Natural killer cell treated with Interleukin-12 subunit alpha and Interleukin-12 subunit beta and Interleukin-15 and Interleukin-18, amount 100 ng/mL, for 72 hours (primary cell): ENCODE measurements at regions not wholly inside any gene's neighbourhood (a gene's known extent, or its start where the extent isn't known, plus 50 kb on each side); places are given as distances from the start of the nearest gene placed in this dataset.

Experiments
- ATAC-seq, 2 donors: fragments of 150-1000 bp; cut with Tn5 transposase in 1 of 2; sonication (Bioruptor Pico), chemical (Tn5 transposase) in 1 of 2; 2 replicates each; pipeline ENCODE4 v1.10.0; 2021
- DNase-seq: peaks from one replicate; pipeline ENCODE4 v3.0.0; 2022; ENCODE audit warnings: low spot score
- H3K27ac Mint-ChIP-seq, 2 donors: 1 replicate in 1 of 2; 2 replicates in 1 of 2; pipeline ENCODE4 v1.8.0; 2022; ENCODE audit warnings: mixed read lengths in 2 of 2, mild to moderate bottlenecking in 1 of 2, moderate library complexity in 1 of 2
- H3K27me3 Mint-ChIP-seq, 2 donors: 1 replicate in 1 of 2; 2 replicates in 1 of 2; pipeline ENCODE4 v1.8.0; 2022; ENCODE audit warnings: mixed read lengths in 2 of 2
- H3K36me3 Mint-ChIP-seq: one replicate; pipeline ENCODE4 v1.8.0; 2022; ENCODE audit warnings: mixed read lengths
- H3K4me1 Mint-ChIP-seq, 2 donors: 1 replicate in 1 of 2; 2 replicates in 1 of 2; pipeline ENCODE4 v1.8.0; 2022; ENCODE audit warnings: low read depth in 2 of 2, mixed read lengths in 2 of 2, mild to moderate bottlenecking in 1 of 2
- H3K4me3 Mint-ChIP-seq: one replicate; pipeline ENCODE4 v1.8.0; 2022; ENCODE audit warnings: mixed read lengths
- H3K9me3 Mint-ChIP-seq: 2 replicates; pipeline ENCODE4 v1.8.0; 2022; ENCODE audit warnings: mixed read lengths

DNA sequence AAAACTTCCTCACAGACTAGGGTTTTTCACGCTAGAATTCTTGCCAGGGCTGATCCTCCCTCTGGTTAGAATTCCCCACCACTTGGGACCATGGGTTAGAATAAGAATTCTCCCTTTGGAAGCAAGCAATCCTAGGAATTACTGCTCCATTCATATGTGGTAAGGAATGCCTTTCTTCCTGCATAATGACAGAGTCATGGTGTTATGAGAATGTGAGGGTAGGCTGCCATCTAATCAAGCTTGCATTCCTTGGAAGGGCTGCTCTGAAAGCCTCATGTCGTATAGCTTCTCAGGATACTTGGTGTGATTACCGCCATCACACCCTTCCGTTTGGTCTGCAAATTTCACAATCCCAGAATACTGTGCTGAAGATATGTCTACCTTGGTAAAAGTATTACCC lies 1282.4 kb upstream of the PIK3C3 start:
- ATAC-seq (no peak), DNase-seq (no peak)
- Mint-ChIP-seq H3K4me3 (no peak overlapping the region), H3K36me3 (no peaks in the 10 kb centered on the region), H3K27ac (no peak overlapping the region), H3K27me3 (no peaks in the 10 kb centered on the region), H3K4me1 (no peaks in the 10 kb centered on the region), H3K9me3 (peaks cover 13% of the 10 kb centered on the region)

DNA sequence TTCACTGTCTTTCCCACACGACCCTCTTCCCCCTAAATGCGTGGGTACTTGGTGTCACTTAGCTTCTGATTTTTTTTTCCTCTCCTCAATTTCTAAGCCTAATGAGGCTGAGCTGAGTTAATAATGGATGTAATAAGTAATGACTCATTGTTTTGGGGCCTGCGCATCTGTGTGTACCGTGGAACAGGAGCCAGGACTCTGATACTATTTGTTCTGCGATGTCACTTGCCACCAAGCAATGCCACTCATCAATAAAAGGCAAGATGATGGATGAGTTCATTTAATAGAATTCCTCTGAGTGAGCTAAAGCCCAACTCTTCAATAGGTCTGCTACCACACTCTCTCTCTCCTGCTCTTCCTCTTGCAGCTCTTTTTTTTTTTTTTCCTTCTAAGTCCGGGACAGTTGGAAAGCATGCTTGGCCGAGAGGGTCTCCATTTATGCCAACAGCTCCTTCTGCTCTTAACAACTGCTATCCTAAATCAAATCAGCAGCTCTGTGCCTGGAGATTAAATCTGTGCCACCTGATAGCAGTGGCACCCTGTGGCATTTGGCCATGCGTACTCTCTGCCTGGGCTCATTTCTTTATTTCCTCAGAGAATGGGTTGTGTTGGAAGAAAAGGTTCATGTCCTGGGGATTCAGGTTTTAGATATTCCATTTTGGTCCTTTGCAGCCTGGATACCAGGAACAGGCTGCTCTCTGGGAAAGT lies 1284.2 kb upstream of the PIK3C3 start:
- Mint-ChIP-seq H3K4me1 (no peaks in the 10 kb centered on the region), H3K9me3 (peaks cover 19% of the 10 kb centered on the region), H3K27ac (no peak overlapping the region), H3K27me3 (no peaks in the 10 kb centered on the region), H3K4me3 (no peak overlapping the region), H3K36me3 (peaks cover 3% of the 10 kb centered on the region)
- DNase-seq = no peak
- no peak for ATAC-seq

DNA sequence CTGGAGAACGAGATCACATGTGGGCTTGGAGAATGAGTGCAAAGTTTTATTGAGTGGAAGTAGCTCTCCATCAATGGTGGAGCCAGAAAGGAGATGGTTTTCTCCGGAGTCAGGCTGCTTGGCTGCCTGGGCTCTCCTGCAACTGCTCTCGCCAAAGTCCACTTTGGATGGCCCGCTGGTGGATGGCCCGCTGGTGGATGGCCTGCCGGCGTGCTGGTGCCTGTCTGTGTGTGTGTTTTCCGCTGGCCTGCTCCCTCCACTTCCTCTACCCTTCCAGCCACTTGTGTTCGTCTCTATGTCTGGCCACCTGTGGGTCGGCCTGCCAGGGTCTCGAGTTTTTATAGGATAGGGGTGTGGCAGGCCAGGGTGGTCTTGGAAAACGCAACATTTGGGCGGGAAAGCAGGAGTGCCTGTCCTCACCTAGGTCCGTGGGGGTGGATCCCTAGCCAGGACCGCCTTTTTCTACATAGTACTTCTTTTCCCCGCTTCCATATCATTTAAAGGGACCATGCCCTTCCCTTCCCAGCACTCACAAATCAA lies 1292.1 kb upstream of the PIK3C3 start:
- peaks cover 16% of the 10 kb centered on the region for H3K9me3 Mint-ChIP-seq
- H3K36me3 Mint-ChIP-seq = peaks cover 4% of the 10 kb centered on the region
- H3K27ac Mint-ChIP-seq = no peak overlapping the region
- ATAC-seq = no peak
- no peaks in the 10 kb centered on the region for H3K27me3 Mint-ChIP-seq
- DNase-seq = no peak
- no peaks in the 10 kb centered on the region for H3K4me1 Mint-ChIP-seq
- no peak overlapping the region for H3K4me3 Mint-ChIP-seq

DNA sequence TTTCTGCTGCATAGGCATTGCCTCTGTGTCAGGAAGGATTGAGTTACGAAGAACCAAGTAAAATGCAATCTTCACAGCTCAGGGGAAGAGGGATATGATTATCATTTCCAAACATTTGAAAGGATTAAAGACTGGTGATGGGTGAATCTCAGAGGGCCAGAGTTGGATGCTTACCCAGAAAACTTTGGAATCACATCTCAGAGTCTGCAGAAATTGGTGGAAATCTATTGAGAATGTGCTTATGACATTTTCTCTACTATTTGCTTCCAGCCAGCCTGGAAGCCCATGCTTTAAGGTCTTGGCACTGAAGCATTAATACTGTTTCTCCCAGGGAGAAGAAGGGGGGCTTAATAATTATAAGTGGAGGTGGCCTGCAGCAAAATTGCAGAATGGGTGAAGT lies 1301.4 kb upstream of the PIK3C3 start:
- Mint-ChIP-seq H3K27me3 (no peaks in the 10 kb centered on the region), H3K27ac (no peak overlapping the region), H3K36me3 (peaks cover 9% of the 10 kb centered on the region), H3K4me3 (no peak overlapping the region), H3K4me1 (no peaks in the 10 kb centered on the region), H3K9me3 (peaks cover 25% of the 10 kb centered on the region)
- ATAC-seq = no peak
- no peak for DNase-seq

DNA sequence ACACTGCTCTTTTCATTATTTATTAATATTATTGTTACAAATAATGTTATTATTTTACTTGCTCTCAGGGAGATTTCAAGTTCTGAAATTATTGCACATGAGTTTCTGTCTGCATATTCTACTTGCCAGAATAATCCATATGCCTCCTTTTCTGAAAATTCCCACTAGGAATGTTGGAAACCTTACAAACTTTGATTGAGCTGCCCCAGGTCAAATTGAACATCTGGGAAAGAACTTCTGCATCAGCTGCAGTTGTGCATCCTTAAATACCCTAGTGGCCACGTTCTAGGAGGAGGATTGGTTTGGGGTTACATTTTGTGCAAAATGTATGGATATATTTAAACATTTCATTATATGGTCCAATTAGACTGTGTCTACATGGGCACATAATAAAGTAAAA lies 1302.7 kb upstream of the PIK3C3 start:
- H3K4me1 Mint-ChIP-seq = no peaks in the 10 kb centered on the region
- H3K4me3 Mint-ChIP-seq = no peak overlapping the region
- H3K9me3 Mint-ChIP-seq = peaks cover 25% of the 10 kb centered on the region
- H3K27me3 Mint-ChIP-seq = no peaks in the 10 kb centered on the region
- ATAC-seq (no peak), DNase-seq (no peak)
- H3K36me3 Mint-ChIP-seq = peaks cover 6% of the 10 kb centered on the region
- H3K27ac Mint-ChIP-seq = no peak overlapping the region

DNA sequence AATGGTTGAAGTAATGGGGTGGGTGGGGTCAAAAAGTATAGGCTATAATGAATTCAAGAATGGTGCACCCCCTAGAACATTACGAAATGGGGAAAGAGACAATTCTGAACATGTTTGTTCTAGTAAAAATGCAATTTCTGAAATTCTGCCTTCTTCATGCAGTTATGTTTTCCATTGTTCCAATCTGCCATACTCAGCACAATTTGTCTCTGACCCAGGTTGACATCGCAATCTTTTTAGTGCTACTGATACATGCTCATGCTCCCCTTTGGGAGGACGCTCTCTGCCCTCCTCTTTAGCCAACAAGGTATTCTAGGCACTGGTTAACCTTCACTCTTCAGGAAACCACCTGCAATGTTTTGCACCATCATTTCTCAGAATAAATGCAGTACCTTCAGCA lies 1303.9 kb upstream of the PIK3C3 start:
- H3K27me3 Mint-ChIP-seq = no peaks in the 10 kb centered on the region
- peaks cover 5% of the 10 kb centered on the region for H3K36me3 Mint-ChIP-seq
- H3K9me3 Mint-ChIP-seq = peaks cover 27% of the 10 kb centered on the region
- no peak overlapping the region for H3K27ac Mint-ChIP-seq
- no peak overlapping the region for H3K4me3 Mint-ChIP-seq
- DNase-seq = no peak
- no peak for ATAC-seq
- H3K4me1 Mint-ChIP-seq = no peaks in the 10 kb centered on the region

DNA sequence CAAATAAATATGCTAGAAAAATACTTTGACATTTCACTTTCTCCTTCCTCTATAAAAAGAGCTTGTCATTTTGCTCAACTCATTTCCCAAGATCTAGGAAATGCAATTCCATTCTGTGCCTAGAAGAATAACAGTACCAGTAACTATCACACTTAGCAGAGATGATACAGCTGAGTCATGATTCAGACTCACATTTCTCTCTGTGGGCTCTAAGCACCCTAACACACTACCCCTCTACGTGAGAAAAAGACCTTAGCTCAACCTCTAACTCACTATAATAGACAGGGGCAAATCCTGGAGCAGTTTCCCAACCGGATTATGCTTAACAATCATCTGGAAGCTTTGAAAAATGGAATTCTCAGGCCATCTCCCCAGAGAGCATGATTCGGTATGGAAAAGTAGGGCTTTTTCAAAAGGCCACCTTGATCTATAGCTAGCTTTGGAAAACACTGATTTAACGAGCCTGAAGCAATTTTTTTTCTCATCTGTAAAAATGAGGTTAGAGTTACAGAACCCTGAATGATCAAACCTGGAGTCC lies 1312.3 kb upstream of the PIK3C3 start:
- no peaks in the 10 kb centered on the region for H3K27me3 Mint-ChIP-seq
- H3K4me1 Mint-ChIP-seq = no peaks in the 10 kb centered on the region
- ATAC-seq = no peak
- peaks cover 20% of the 10 kb centered on the region for H3K9me3 Mint-ChIP-seq
- H3K27ac Mint-ChIP-seq = no peak overlapping the region
- no peak overlapping the region for H3K4me3 Mint-ChIP-seq
- DNase-seq = no peak
- peaks cover 7% of the 10 kb centered on the region for H3K36me3 Mint-ChIP-seq

DNA sequence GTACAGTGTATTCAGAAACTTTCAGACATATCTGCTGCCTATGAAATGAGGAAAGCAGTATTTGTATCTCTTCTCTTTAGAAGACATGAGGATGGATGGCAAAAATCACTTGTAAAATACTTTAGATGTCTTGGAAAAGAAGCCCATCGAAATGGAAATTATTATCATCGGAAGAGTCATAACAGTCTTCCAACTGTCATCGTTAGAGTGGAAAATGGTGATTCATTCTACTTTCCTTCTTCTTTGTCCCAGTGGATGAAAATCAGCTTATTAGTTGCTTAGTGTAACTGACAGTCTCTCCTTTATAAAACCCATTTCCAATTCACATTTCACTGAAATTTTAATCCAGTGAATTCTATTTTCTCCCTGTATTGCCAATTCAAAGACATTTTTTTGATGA lies 1323.7 kb upstream of the PIK3C3 start:
- peaks cover 9% of the 10 kb centered on the region for H3K36me3 Mint-ChIP-seq
- peaks cover 20% of the 10 kb centered on the region for H3K9me3 Mint-ChIP-seq
- ATAC-seq = no peak
- no peak overlapping the region for H3K4me3 Mint-ChIP-seq
- no peak for DNase-seq
- H3K27ac Mint-ChIP-seq = no peak overlapping the region
- H3K27me3 Mint-ChIP-seq = no peaks in the 10 kb centered on the region
- H3K4me1 Mint-ChIP-seq = no peaks in the 10 kb centered on the region

DNA sequence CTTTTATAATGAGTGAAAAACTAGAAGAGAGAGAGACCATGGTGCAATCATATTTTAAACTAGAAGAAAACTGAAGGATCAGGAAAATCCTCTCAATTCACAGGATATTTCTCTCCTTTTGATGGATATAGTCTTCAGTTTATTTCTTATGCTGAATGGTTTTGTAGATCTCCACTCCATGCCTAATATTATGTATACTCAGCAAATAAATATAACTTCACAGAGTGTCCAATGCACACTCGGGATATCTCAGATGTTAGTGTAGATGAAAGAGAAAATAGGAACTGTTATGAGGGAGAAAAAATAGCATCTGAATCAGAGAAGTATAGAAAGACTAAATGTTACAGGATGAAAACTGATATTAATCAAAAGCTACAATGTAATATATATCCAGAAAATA lies 1324.5 kb upstream of the PIK3C3 start:
- Mint-ChIP-seq H3K36me3 (peaks cover 9% of the 10 kb centered on the region), H3K27ac (no peak overlapping the region), H3K4me1 (no peaks in the 10 kb centered on the region), H3K4me3 (no peak overlapping the region), H3K27me3 (no peaks in the 10 kb centered on the region), H3K9me3 (peaks cover 18% of the 10 kb centered on the region)
- DNase-seq (no peak), ATAC-seq (no peak)

DNA sequence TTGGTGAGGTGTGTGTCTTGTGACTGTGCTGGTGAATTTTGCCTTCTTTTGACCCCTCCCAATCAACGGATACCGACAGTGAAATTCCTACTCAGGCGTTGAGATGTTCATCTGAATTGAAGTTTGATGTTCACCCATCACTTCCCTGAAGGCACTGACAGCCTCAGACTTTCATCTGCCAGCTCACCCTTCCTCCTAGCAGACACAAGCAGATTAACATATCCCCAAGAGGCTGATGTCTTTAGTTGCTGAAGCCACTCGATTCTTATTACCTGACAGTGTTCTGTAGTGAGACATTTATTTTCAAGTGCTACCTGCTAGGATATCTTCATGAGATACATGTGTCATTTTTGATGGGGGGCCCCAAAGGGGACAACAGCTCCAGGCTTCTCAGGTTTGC lies 1330.1 kb upstream of the PIK3C3 start:
- no peak overlapping the region for H3K27ac Mint-ChIP-seq
- no peak for DNase-seq

DNA sequence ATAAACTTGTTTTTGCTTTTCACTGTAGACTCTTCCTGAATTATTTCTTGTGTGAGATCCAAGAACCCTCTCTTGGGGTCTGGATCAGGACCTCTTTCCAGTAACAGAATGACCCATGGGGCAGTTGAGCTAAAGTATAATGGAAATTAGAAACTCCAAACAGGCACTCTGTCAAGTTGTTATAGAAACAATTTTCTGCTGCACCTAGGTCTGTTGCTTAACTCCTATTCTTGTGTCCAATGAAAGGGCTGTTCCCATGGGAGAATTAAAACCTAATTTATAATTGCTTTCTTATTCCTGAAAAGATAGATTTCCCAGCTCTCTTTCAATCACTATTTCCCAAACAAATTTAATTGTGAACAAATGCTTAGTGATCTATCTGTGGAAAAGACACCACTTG lies 1341.3 kb upstream of the PIK3C3 start:
- DNase-seq = no peak
- Mint-ChIP-seq H3K36me3 (peaks cover 5% of the 10 kb centered on the region), H3K4me1 (no peaks in the 10 kb centered on the region), H3K9me3 (peaks cover 7% of the 10 kb centered on the region), H3K4me3 (no peak overlapping the region), H3K27ac (no peak overlapping the region), H3K27me3 (no peaks in the 10 kb centered on the region)
- no peak for ATAC-seq

More for the DNA sequence above, 1330.1 kb upstream of the PIK3C3 start:
- Mint-ChIP-seq H3K4me3 (no peak overlapping the region), H3K27me3 (no peaks in the 10 kb centered on the region), H3K36me3 (no peaks in the 10 kb centered on the region), H3K4me1 (no peaks in the 10 kb centered on the region), H3K9me3 (peaks cover 16% of the 10 kb centered on the region)
- no peak for ATAC-seq

DNA sequence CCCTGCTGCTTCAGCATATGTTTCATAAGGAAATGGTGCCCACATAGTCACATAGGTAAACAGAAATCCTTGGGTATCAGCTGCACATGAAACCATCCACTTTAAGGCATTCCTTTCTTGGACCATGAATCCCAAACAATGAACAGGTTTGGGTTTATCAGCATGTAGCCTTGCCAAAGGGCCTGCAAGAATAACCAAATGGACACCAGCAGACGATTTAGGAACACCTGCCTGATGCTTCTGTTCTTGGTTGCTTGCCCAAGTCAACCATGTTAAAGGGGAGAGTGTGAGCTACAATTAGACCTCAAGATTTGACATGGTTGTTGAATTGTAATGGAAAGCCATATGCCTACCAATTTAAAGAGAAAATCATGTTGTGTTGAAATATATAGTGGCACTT lies 1342.7 kb upstream of the PIK3C3 start:
- no peak overlapping the region for H3K27ac Mint-ChIP-seq
- peaks cover 5% of the 10 kb centered on the region for H3K36me3 Mint-ChIP-seq
- peaks cover 11% of the 10 kb centered on the region for H3K9me3 Mint-ChIP-seq
- no peak for ATAC-seq
- H3K4me3 Mint-ChIP-seq = no peak overlapping the region
- no peaks in the 10 kb centered on the region for H3K27me3 Mint-ChIP-seq
- DNase-seq = no peak
- H3K4me1 Mint-ChIP-seq = no peaks in the 10 kb centered on the region

DNA sequence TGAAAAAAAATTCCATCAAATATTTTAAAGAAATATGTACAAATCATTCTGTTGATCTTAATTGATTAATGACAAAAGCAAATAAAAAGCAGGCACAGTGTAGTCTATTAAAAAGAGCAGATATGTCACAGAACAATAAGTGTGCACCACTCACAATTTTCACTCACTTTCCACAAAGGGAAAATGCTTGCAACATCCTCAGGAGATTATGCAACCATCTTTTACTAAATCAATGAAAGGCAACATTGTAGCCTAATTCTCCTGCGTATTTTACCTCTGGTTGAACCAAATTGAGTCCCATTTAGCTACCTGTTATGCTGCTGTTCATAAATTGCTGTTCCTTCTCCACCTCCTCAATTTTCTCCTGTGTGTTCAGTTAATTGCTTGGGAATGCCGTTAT lies 1346.8 kb upstream of the PIK3C3 start:
- Mint-ChIP-seq H3K4me3 (no peak overlapping the region), H3K27ac (no peak overlapping the region), H3K9me3 (peaks cover 11% of the 10 kb centered on the region), H3K4me1 (no peaks in the 10 kb centered on the region), H3K36me3 (no peaks in the 10 kb centered on the region), H3K27me3 (no peaks in the 10 kb centered on the region)
- DNase-seq (no peak), ATAC-seq (no peak)

DNA sequence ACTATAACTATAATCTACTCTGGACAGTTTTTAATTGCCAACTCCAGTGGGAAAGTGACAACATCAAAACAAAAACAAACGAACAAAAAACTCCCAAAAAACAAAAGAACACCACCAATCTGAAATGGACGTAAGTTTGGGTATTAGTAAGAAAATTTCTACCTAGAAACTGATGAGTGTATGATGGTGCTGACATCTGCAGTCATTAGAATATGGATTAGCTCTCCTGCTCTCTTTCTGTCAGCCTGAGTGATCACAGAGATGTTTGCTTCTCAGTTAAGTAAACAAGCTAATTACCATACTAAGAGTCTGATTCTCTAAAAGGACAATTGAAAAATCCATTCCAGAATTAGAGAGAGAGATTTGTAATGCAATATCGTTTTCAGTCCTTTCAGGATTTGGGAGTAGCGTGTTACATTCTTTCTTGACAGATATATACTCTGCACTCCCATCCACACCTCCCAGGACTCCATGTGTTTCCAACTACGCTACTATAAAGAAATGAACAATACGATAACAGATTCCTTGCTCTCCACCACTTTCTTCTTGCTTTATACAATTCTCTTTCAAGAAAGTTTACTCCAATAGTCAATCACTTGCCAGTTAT lies 1347.4 kb upstream of the PIK3C3 start:
- ATAC-seq (no peak), DNase-seq (no peak)
- Mint-ChIP-seq H3K4me1 (no peaks in the 10 kb centered on the region), H3K9me3 (peaks cover 11% of the 10 kb centered on the region), H3K27ac (no peak overlapping the region), H3K36me3 (no peaks in the 10 kb centered on the region), H3K27me3 (no peaks in the 10 kb centered on the region), H3K4me3 (no peak overlapping the region)
